ENCODE measurements at regions not wholly inside any gene's neighbourhood (a gene's known extent, or its start where the extent isn't known, plus 50 kb on each side); places are given as distances from the start of the nearest gene placed in this dataset.

- TF ChIP-seq SUZ12 (IDR thresholded peaks at IDR 0.05) (no peak), PKNOX1 (IDR thresholded peaks at IDR 0.05) (no peak), FOXK2 (IDR thresholded peaks at IDR 0.05) (no peak)
These were observed 1094.8 kb upstream of the PIK3C3 start for GRCh38 chr18:40860189-40860588.

Data from HEK293T (cell line).